OCI-LY1 (cell line): ENCODE measurements at regions not wholly inside any gene's neighbourhood (a gene's known extent, or its start where the extent isn't known, plus 50 kb on each side); places are given as distances from the start of the nearest gene placed in this dataset.

ENCODE experiments used
- H2AFZ ChIP-seq: fragments of 200-600 bp; sonication (generic), shearing (Covaris generic); 2 replicates; pipeline ENCODE4 v1.6.0; 2014; ENCODE audit warnings: antibody characterized with exemption, mild to moderate bottlenecking, low read length
- H3F3A ChIP-seq: fragments of 200-600 bp; sonication (generic), shearing (Covaris generic); 2 replicates; pipeline ENCODE4 v1.6.0; 2014; ENCODE audit warnings: mild to moderate bottlenecking, antibody characterized with exemption, low read length, moderate library complexity; ENCODE audit not compliant: insufficient read depth
- H3K27ac ChIP-seq: fragments of 200-600 bp; sonication (generic); 2 replicates; pipeline ENCODE4 v1.5.1; 2014; ENCODE audit warnings: low read length, mixed run types, mild to moderate bottlenecking, low read depth; ENCODE audit not compliant: poor library complexity, severe bottlenecking
- H3K27me3 ChIP-seq: fragments of 200-600 bp; sonication (generic); 2 replicates; pipeline ENCODE4 v1.6.0; 2014; ENCODE audit warnings: antibody characterized with exemption, mild to moderate bottlenecking, low read length, moderate library complexity; ENCODE audit not compliant: insufficient read depth
- H3K36me3 ChIP-seq: fragments of 200-600 bp; sonication (generic); 2 replicates; pipeline ENCODE4 v1.6.1; 2014; ENCODE audit warnings: mild to moderate bottlenecking, antibody characterized with exemption, low read length, moderate library complexity, mixed read lengths; ENCODE audit not compliant: insufficient read depth
- H3K4me1 ChIP-seq: fragments of 200-600 bp; sonication (generic); 2 replicates; pipeline ENCODE4 v1.5.1; 2014; ENCODE audit warnings: mild to moderate bottlenecking, low read length, moderate library complexity; ENCODE audit not compliant: insufficient read depth, severe bottlenecking
- H3K4me2 ChIP-seq: fragments of 200-600 bp; sonication (generic), shearing (Covaris generic); 2 replicates; pipeline ENCODE4 v1.6.1; 2014; ENCODE audit warnings: low read length
- H3K4me3 ChIP-seq: fragments of 200-600 bp; sonication (generic); 2 replicates; pipeline ENCODE4 v1.5.1; 2014; ENCODE audit warnings: low read length, low read depth, mild to moderate bottlenecking, mixed read lengths; ENCODE audit not compliant: poor library complexity, severe bottlenecking
- H3K79me2 ChIP-seq: fragments of 200-600 bp; shearing (Covaris generic); 2 replicates; pipeline ENCODE4 v1.6.1; 2016; ENCODE audit warnings: mixed run types, low read length, mixed read lengths; ENCODE audit not compliant: insufficient read depth
- H3K9ac ChIP-seq: fragments of 200-600 bp; sonication (generic), shearing (Covaris generic); 2 replicates; pipeline ENCODE4 v1.6.1; 2014; ENCODE audit warnings: mild to moderate bottlenecking, low read length, mixed read lengths
- H3K9me2 ChIP-seq: fragments of 200-600 bp; sonication (generic), shearing (Covaris generic); 2 replicates; pipeline ENCODE4 v1.6.1; 2014; ENCODE audit warnings: low read depth, mild to moderate bottlenecking, low read length, mixed read lengths
- H3K9me3 ChIP-seq: fragments of 200-600 bp; shearing (Covaris generic); 2 replicates; pipeline ENCODE4 v1.6.1; 2014; ENCODE audit warnings: low read length, mixed read lengths
- H4K20me1 ChIP-seq: fragments of 200-600 bp; sonication (generic), shearing (Covaris generic); 2 replicates; pipeline ENCODE4 v1.6.0; 2016; ENCODE audit warnings: mild to moderate bottlenecking, low read length; ENCODE audit not compliant: insufficient read depth
- EZH2 ChIP-seq: fragments of 200-600 bp; sonication (generic), shearing (Covaris generic); IDR thresholded peaks from 2 replicates; pipeline ENCODE4 v1.8.0; 2017; ENCODE audit warnings: borderline replicate concordance, mixed run types, mild to moderate bottlenecking, antibody characterized with exemption, low read length, moderate library complexity, mixed read lengths
- TF ChIP-seq, protein P1 (sequence below): fragments of 200-600 bp; sonication (generic), shearing (Covaris generic); IDR thresholded peaks from 2 replicates; pipeline ENCODE4 v1.5.1; 2017; ENCODE audit warnings: mild to moderate bottlenecking, antibody characterized with exemption, low read length, moderate library complexity, mixed read lengths

DNA sequence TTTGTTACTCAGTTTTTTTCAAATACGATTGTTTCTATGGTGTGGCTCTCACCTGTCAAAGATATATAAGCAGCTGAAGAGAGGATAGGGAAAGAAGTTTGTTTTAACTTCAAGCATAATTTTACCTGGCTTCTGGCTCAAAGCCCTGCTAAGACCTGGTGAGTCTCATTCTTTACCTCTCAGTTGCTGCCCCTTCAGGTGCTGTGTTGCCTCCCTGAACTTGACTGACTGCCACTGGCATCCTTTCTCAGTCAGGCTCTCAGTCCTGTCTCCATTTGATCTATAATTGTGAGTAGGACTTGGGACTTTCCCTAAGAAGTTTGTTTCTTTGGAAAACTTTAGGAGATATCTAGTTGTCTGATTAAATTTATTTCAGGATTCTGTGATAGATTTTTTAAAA lies 249.6 kb downstream of the IZUMO3 start:
- Histone ChIP-seq H3K27ac (no peak overlapping the region), H3F3A (no peaks in the 10 kb centered on the region), H3K9me3 (no peaks in the 10 kb centered on the region), H3K4me2 (no peak overlapping the region), H2AFZ (no peak overlapping the region), H3K4me1 (no peaks in the 10 kb centered on the region), H3K27me3 (no peaks in the 10 kb centered on the region), H3K9me2 (no peaks in the 10 kb centered on the region), H3K4me3 (no peak overlapping the region), H4K20me1 (no peaks in the 10 kb centered on the region), H3K36me3 (no peaks in the 10 kb centered on the region), H3K9ac (no peak overlapping the region), H3K79me2 (no peaks in the 10 kb centered on the region)
- no peak for TF ChIP-seq EZH2

DNA sequence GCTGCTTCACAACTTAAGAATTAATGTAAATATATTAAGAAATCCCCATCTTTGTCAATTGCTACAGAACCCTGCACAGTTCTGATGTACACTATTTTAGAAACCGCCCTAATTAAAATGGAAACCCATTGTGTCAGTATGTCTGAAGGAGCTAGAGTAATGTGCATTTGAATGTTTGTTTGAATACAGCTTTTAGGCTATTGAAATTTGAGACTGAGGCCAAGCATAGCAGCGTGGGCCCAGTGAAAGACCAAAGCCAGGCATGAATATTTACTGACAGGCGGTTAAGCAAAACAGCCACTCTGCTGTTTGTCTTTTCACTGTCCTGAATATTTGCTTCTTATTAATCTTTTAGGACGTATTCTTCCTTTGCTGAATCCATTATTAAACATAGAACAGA lies 252.3 kb downstream of the IZUMO3 start:
- Histone ChIP-seq H3K4me1 (no peaks in the 10 kb centered on the region), H3K4me2 (no peak overlapping the region), H2AFZ (no peak overlapping the region), H3K4me3 (no peak overlapping the region), H3K36me3 (no peaks in the 10 kb centered on the region), H4K20me1 (no peaks in the 10 kb centered on the region), H3K27me3 (no peaks in the 10 kb centered on the region), H3K9ac (no peak overlapping the region), H3K27ac (no peak overlapping the region), H3K9me2 (no peaks in the 10 kb centered on the region), H3K79me2 (no peaks in the 10 kb centered on the region), H3F3A (no peaks in the 10 kb centered on the region), H3K9me3 (no peaks in the 10 kb centered on the region)
- TF ChIP-seq EZH2 = no peak
- TF ChIP-seq, protein P1, sequence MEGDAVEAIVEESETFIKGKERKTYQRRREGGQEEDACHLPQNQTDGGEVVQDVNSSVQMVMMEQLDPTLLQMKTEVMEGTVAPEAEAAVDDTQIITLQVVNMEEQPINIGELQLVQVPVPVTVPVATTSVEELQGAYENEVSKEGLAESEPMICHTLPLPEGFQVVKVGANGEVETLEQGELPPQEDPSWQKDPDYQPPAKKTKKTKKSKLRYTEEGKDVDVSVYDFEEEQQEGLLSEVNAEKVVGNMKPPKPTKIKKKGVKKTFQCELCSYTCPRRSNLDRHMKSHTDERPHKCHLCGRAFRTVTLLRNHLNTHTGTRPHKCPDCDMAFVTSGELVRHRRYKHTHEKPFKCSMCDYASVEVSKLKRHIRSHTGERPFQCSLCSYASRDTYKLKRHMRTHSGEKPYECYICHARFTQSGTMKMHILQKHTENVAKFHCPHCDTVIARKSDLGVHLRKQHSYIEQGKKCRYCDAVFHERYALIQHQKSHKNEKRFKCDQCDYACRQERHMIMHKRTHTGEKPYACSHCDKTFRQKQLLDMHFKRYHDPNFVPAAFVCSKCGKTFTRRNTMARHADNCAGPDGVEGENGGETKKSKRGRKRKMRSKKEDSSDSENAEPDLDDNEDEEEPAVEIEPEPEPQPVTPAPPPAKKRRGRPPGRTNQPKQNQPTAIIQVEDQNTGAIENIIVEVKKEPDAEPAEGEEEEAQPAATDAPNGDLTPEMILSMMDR = no peak

DNA sequence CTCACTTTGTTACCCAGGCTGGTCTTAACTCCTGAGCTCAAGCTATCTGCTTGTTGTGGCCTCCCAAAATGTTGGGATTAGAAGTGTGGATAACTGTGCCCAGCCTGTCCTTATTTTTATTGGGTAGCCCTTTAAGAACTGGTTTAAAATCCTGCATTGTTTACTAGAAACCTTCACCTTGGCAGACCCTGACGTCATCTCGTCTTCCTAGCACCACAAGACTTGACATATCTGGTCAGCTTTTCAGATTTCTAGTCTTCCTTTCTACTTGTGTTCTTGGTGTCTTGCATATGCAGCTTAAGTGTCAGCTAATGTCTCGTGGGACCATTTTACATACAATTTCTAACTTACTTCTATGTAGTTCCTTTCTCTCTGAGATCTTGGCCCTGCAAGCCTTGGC lies 258.9 kb downstream of the IZUMO3 start:
- Histone ChIP-seq H3K79me2 (no peaks in the 10 kb centered on the region), H4K20me1 (no peaks in the 10 kb centered on the region), H3K36me3 (no peaks in the 10 kb centered on the region), H3K9me3 (no peaks in the 10 kb centered on the region), H3F3A (no peaks in the 10 kb centered on the region), H3K27ac (no peak overlapping the region), H3K27me3 (no peaks in the 10 kb centered on the region), H2AFZ (no peak overlapping the region), H3K4me2 (no peak overlapping the region), H3K4me3 (no peak overlapping the region), H3K9me2 (no peaks in the 10 kb centered on the region), H3K9ac (no peak overlapping the region), H3K4me1 (no peaks in the 10 kb centered on the region)
- TF ChIP-seq EZH2 = no peak
- TF ChIP-seq, protein P1 = no peak

DNA sequence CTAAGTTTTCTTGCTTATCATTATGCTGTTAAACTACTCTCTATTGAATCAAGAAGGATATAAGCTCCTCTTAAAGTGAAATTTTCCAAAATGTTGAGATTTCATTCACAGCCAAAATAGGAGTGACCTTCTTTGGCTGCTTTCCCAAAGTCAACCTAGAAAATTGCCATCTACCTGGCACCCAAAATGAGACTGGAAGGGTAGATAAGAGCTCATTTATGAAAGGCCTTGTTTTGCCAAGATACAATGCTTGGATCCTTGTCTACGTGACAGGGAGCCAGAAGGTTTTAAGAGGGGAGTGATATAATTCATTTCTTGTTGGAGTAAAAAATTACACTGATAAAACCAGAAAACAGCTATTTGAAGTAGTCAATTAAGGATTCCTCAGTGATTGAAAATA lies 287.1 kb downstream of the IZUMO3 start:
- Histone ChIP-seq H3K9ac (no peak overlapping the region), H3K4me1 (no peaks in the 10 kb centered on the region), H3F3A (no peaks in the 10 kb centered on the region), H3K9me3 (no peaks in the 10 kb centered on the region), H3K79me2 (no peaks in the 10 kb centered on the region), H2AFZ (no peak overlapping the region), H3K36me3 (no peaks in the 10 kb centered on the region), H3K4me2 (no peak overlapping the region), H3K27me3 (no peaks in the 10 kb centered on the region), H3K27ac (no peak overlapping the region), H4K20me1 (no peaks in the 10 kb centered on the region), H3K9me2 (no peaks in the 10 kb centered on the region), H3K4me3 (no peak overlapping the region)
- TF ChIP-seq, protein P1 = no peak
- TF ChIP-seq EZH2 = no peak
